IPS DF 6.9 (cell line): ENCODE measurements at regions not wholly inside any gene's neighbourhood (a gene's known extent, or its start where the extent isn't known, plus 50 kb on each side); places are given as distances from the start of the nearest gene placed in this dataset.

Experiments used
- DNase-seq: peaks from one replicate; pipeline ENCODE4 v3.0.0-alpha.2; 2013; ENCODE audit warnings: low read depth, low spot score
- H3K27ac ChIP-seq: one replicate; pipeline ENCODE4 v1.5.1; 2013; ENCODE audit warnings: low read length, control low read depth
- H3K27me3 ChIP-seq: 2 replicates; pipeline ENCODE4 v1.6.1; 2013; ENCODE audit warnings: mild to moderate bottlenecking, low read length; ENCODE audit not compliant: control insufficient read depth, insufficient read depth
- H3K36me3 ChIP-seq: 2 replicates; pipeline ENCODE4 v1.6.1; 2013; ENCODE audit warnings: low read length; ENCODE audit not compliant: control insufficient read depth, insufficient read depth
- H3K4me1 ChIP-seq: 2 replicates; pipeline ENCODE4 v1.6.1; 2013; ENCODE audit warnings: low read length; ENCODE audit not compliant: control insufficient read depth, insufficient read depth
- H3K4me3 ChIP-seq: 2 replicates; pipeline ENCODE4 v1.5.1; 2013; ENCODE audit warnings: mild to moderate bottlenecking, low read length
- H3K9me3 ChIP-seq: 2 replicates; pipeline ENCODE4 v1.6.1; 2013; ENCODE audit warnings: low read length, inconsistent platforms; ENCODE audit not compliant: control insufficient read depth, insufficient read depth
- WGBS: extraction: QIAGEN DNeasy Blood & Tissue Kit; methylation state at CpG from one replicate; pipeline ENCODE4 v1.1.7; 2013; ENCODE audit warnings: mixed read lengths, missing lambda C conversion rate; ENCODE audit not compliant: insufficient read length, insufficient coverage; 5-methylcytosine and 5-hydroxymethylcytosine counted together

GRCh38 chr5:15421381-15421780, 78.6 kb upstream of the FBXL7 start:
- Histone ChIP-seq H3K4me1 (no peaks in the 10 kb centered on the region; the same call in 1 of the 2 replicates), H3K27me3 (no peaks in the 10 kb centered on the region), H3K27ac (no peak overlapping the region), H3K36me3 (no peaks in the 10 kb centered on the region), H3K9me3 (no peaks in the 10 kb centered on the region), H3K4me3 (no peak overlapping the region)
- no peak for DNase-seq
- WGBS = no CpG with 5 or more reads among the region's 3 CpGs

- Histone ChIP-seq H3K4me3 (no peak overlapping the region), H3K27me3 (no peaks in the 10 kb centered on the region), H3K36me3 (no peaks in the 10 kb centered on the region), H3K4me1 (no peaks in the 10 kb centered on the region), H3K27ac (no peak overlapping the region), H3K9me3 (no peaks in the 10 kb centered on the region)
- no peak for DNase-seq
- no CpG with 5 or more reads among the region's 5 CpGs for WGBS
Measured at GRCh38 chr5:15420201-15420600, 79.8 kb upstream of the FBXL7 start.

DNA sequence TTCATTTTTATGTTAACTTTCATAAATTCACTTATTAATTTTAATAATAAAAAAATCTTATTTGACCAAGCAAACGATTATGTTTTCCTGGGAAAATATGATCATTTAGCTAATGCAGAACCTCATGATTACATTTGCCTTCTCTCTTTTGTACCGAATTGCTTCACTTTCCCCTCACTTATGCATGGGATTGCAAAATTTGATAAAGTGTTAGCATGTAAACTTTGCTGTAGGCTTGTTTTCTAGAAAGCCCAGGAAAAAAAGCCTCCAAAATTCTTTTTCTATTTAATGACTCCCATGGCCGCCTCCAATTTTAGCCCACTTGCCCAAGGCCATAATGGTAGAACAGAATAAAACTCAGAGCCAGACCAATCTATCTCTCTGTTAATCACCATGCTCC, 82.8 kb upstream of the FBXL7 start:
- DNase-seq = no peak
- no peaks in the 10 kb centered on the region for H3K36me3 ChIP-seq
- no CpG with 5 or more reads among the region's 3 CpGs for WGBS

DNA sequence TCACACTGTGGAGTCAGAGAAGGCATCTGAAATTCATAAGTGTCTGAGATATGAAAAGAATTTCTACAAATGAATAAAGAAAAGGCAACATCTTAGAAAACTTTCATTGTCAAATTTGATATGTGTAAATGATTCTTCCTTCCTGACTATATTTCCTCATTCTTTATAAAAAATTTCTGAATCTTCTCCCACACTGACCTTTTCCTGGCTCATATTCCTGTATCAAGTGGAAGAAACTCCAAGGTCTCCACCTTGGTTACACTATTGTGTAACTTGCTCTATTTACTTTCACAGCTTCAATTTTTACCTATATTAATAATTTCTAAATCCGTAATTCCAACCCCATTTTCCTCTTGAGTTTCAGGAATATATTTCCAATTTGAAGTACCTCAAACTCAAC, 93.5 kb upstream of the FBXL7 start:
- no peaks in the 10 kb centered on the region for H3K27me3 ChIP-seq
- DNase-seq = no peak
- no peaks in the 10 kb centered on the region for H3K9me3 ChIP-seq
- 100% methylated on average over 1 of the region's 1 CpG for WGBS
- H3K4me3 ChIP-seq = no peak overlapping the region
- H3K27ac ChIP-seq = no peak overlapping the region
- H3K36me3 ChIP-seq = no peaks in the 10 kb centered on the region
- H3K4me1 ChIP-seq = no peaks in the 10 kb centered on the region

More for the DNA sequence above, 82.8 kb upstream of the FBXL7 start:
- Histone ChIP-seq H3K4me3 (no peak overlapping the region), H3K4me1 (no peaks in the 10 kb centered on the region), H3K27me3 (no peaks in the 10 kb centered on the region), H3K27ac (no peak overlapping the region), H3K9me3 (no peaks in the 10 kb centered on the region)

- WGBS = no CpG with 5 or more reads among the region's 1 CpG
Measured at GRCh38 chr5:15393146-15393545, 106.8 kb upstream of the FBXL7 start.

DNA sequence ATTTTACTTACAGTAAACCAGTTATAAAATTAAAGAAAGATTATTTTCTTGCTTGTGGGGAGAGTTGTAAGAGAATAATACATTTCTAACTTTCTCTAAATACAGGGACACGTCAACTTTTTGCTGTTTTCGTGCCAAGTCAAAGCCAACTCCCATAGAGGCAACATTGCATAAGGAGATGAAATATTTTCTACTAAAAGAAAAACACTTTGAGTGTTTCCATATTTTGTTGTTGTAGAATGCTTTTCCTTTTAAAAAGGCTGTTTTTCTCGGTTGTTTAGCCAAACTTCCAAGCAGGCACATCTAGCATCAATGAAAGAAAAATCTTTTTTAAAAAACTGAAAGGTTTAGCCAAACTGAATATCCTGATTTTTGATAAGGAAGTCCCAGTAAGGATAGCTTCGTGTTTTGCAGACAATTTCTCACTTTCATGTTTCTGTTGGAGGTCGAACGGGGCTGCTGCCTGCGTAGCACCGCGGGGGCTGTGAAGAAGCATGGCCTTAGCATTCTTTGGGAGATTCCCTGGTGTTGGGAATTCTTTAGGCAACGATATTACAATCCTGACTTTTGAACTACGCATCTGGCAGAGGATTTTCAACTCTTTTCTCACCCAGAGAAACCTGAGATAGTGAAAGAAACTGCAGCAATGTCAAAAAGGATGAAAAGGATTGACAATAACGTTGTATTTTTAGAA, 108.1 kb upstream of the FBXL7 start:
- WGBS = no CpG with 5 or more reads among the region's 12 CpGs
- Histone ChIP-seq H3K9me3 (no peaks in the 10 kb centered on the region), H3K27ac (no peak overlapping the region), H3K27me3 (no peaks in the 10 kb centered on the region), H3K4me3 (no peak overlapping the region), H3K36me3 (no peaks in the 10 kb centered on the region), H3K4me1 (no peaks in the 10 kb centered on the region)
- no peak for DNase-seq

More at GRCh38 chr5:15393146-15393545, 106.8 kb upstream of the FBXL7 start:
- Histone ChIP-seq H3K36me3 (no peaks in the 10 kb centered on the region), H3K27ac (no peak overlapping the region), H3K9me3 (no peaks in the 10 kb centered on the region), H3K4me1 (no peaks in the 10 kb centered on the region), H3K4me3 (no peak overlapping the region), H3K27me3 (no peaks in the 10 kb centered on the region)
- no peak for DNase-seq

GRCh38 chr5:15388866-15389265, 111.1 kb upstream of the FBXL7 start:
- Histone ChIP-seq H3K36me3 (no peaks in the 10 kb centered on the region; the same call in 1 of the 2 replicates), H3K27me3 (no peaks in the 10 kb centered on the region), H3K4me3 (no peak overlapping the region), H3K4me1 (no peaks in the 10 kb centered on the region), H3K27ac (no peak overlapping the region), H3K9me3 (no peaks in the 10 kb centered on the region)
- DNase-seq = no peak
- WGBS = no CpG with 5 or more reads among the region's 2 CpGs

GRCh38 chr5:15387931-15388524, 112.0 kb upstream of the FBXL7 start:
- Histone ChIP-seq H3K4me1 (no peaks in the 10 kb centered on the region), H3K36me3 (no peaks in the 10 kb centered on the region; the same call in 1 of the 2 replicates), H3K27me3 (no peaks in the 10 kb centered on the region), H3K4me3 (no peak overlapping the region), H3K9me3 (no peaks in the 10 kb centered on the region), H3K27ac (no peak overlapping the region)
- no peak for DNase-seq
- WGBS = no CpG with 5 or more reads among the region's 6 CpGs

GRCh38 chr5:15386122-15386521, 113.9 kb upstream of the FBXL7 start:
- Histone ChIP-seq H3K36me3 (no peaks in the 10 kb centered on the region; the same call in 1 of the 2 replicates), H3K4me1 (no peaks in the 10 kb centered on the region), H3K27me3 (no peaks in the 10 kb centered on the region), H3K9me3 (no peaks in the 10 kb centered on the region), H3K27ac (no peak overlapping the region), H3K4me3 (no peak overlapping the region)
- no peak for DNase-seq
- WGBS = no CpG with 5 or more reads among the region's 3 CpGs

- Histone ChIP-seq H3K4me1 (no peaks in the 10 kb centered on the region), H3K4me3 (no peak overlapping the region), H3K9me3 (no peaks in the 10 kb centered on the region), H3K27ac (no peak overlapping the region), H3K27me3 (no peaks in the 10 kb centered on the region), H3K36me3 (no peaks in the 10 kb centered on the region; the same call in 1 of the 2 replicates)
- WGBS = no CpG with 5 or more reads among the region's 18 CpGs
- no peak for DNase-seq
Measured at GRCh38 chr5:15385553-15385952, 114.4 kb upstream of the FBXL7 start.

GRCh38 chr5:15385037-15385436, 114.9 kb upstream of the FBXL7 start:
- Histone ChIP-seq H3K4me3 (no peak overlapping the region), H3K4me1 (no peaks in the 10 kb centered on the region), H3K27ac (no peak overlapping the region), H3K27me3 (no peaks in the 10 kb centered on the region), H3K36me3 (no peaks in the 10 kb centered on the region; the same call in 1 of the 2 replicates), H3K9me3 (no peaks in the 10 kb centered on the region)
- DNase-seq = no peak
- WGBS = no CpG with 5 or more reads among the region's 12 CpGs
